Left ventricle myocardium inferior (tissue), 1 donor: ENCODE measurements at regions not wholly inside any gene's neighbourhood (a gene's known extent, or its start where the extent isn't known, plus 50 kb on each side); places are given as distances from the start of the nearest gene placed in this dataset.
"Not testable (repeated sequence)": the region's sequence is repeated elsewhere in the genome, so short reads cannot be mapped to it uniquely, and the experiment has no call there.

Experiments
- DNase-seq: peaks from one replicate; pipeline ENCODE4 v3.0.0-alpha.2; 2020
- H3K27ac ChIP-seq: fragments of 200-600 bp; replicated peaks from 2 replicates; pipeline ENCODE4 v1.8.0; 2021
- H3K27me3 ChIP-seq: fragments of 200-600 bp; 2 replicates; pipeline ENCODE4 v1.8.0; 2021; ENCODE audit warnings: low read depth
- H3K36me3 ChIP-seq: fragments of 200-600 bp; 2 replicates; pipeline ENCODE4 v1.8.0; 2021
- H3K4me1 ChIP-seq: fragments of 200-600 bp; 2 replicates; pipeline ENCODE4 v1.8.0; 2021
- H3K4me3 ChIP-seq: fragments of 200-600 bp; 2 replicates; pipeline ENCODE4 v1.8.0; 2021; ENCODE audit warnings: mild to moderate bottlenecking, moderate library complexity
- H3K9me3 ChIP-seq: fragments of 200-600 bp; replicated peaks from 2 replicates; pipeline ENCODE4 v1.8.0; 2021
- CTCF ChIP-seq: fragments of 200-600 bp; IDR thresholded peaks from 2 replicates; pipeline ENCODE4 v1.8.0; 2021; ENCODE audit warnings: antibody characterized with exemption, mild to moderate bottlenecking, borderline replicate concordance
- intact Hi-C: fragments of 100-400 bp; cut with micrococcal nuclease; formaldehyde crosslinking; loops from one replicate; pipeline ENCODE4 v1.11.0; 2022
- donor health status: DM: no; HTN: yes; CAD: no; lungs with severe emphysema.

GRCh38 chr4:138775890-138776289 is 239.7 kb upstream of the NOCT start:
- Histone ChIP-seq H3K9me3 (peaks cover 8% of the 10 kb centered on the region), H3K27ac (no peak overlapping the region), H3K27me3 (no peaks in the 10 kb centered on the region), H3K4me1 (peaks cover 7% of the 10 kb centered on the region), H3K4me3 (no peak overlapping the region), H3K36me3 (no peaks in the 10 kb centered on the region)
- DNase-seq: no peak
- TF ChIP-seq CTCF: no peak
- intact Hi-C loops: no loop called here

DNA sequence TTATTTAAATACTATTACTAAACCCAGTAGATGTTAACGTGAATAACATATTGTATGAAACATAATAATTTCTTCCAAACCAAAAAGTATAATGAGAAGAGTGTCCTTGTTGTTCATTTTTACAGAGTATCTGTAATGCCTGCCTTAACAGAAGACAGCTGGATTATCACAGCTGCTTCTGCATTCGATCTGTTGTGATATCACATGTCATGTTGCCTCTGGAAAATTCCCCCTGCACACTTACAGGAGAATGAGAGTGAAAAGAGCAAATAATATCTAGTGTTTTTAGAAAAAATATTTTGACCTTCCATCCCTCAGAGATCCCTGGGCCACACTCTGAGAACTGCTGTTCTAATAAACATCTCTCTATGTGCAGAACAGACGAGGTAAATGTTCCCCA is 240.1 kb upstream of the NOCT start:
- DNase-seq: no peak
- H3K36me3 ChIP-seq: no peaks in the 10 kb centered on the region
- no peak overlapping the region for H3K4me3 ChIP-seq
- H3K27ac ChIP-seq: no peak overlapping the region
- no peaks in the 10 kb centered on the region for H3K27me3 ChIP-seq
- no peak for TF ChIP-seq CTCF
- intact Hi-C loops: no loop called here
- H3K9me3 ChIP-seq: peaks cover 4% of the 10 kb centered on the region
- H3K4me1 ChIP-seq: peaks cover 7% of the 10 kb centered on the region

DNA sequence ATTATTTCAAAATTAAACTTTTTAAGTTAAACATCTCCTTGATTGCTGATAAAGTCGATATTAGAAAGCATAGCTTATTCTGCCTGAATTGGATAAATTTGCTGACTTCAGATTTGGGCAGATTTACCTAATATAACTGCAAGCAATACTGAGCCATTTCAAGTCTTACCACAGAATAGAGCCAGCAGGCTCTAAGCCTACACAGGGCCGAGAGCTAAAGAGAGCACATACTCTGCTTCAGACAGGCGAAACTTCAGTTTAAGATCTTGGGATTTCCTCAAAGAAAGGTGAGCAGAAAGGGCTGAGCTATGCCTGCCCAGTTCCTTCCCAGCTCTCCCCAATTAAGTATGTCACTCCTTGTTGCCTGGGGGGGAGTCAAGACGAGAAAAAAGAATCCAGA is 240.6 kb upstream of the NOCT start:
- no peak for TF ChIP-seq CTCF
- intact Hi-C loops: no loop called here
- Histone ChIP-seq H3K36me3 (no peaks in the 10 kb centered on the region), H3K27me3 (no peaks in the 10 kb centered on the region), H3K4me3 (no peak overlapping the region), H3K27ac (no peak overlapping the region), H3K4me1 (peaks cover 7% of the 10 kb centered on the region), H3K9me3 (peaks cover 3% of the 10 kb centered on the region)
- DNase-seq: no peak

- H3K27ac ChIP-seq, DNase-seq, H3K4me3 ChIP-seq, H3K36me3 ChIP-seq, intact Hi-C loops, H3K9me3 ChIP-seq, H3K27me3 ChIP-seq, H3K4me1 ChIP-seq: not testable (repeated sequence)
Observed at GRCh38 chr4:138774125-138774524, 241.5 kb upstream of the NOCT start.

DNA sequence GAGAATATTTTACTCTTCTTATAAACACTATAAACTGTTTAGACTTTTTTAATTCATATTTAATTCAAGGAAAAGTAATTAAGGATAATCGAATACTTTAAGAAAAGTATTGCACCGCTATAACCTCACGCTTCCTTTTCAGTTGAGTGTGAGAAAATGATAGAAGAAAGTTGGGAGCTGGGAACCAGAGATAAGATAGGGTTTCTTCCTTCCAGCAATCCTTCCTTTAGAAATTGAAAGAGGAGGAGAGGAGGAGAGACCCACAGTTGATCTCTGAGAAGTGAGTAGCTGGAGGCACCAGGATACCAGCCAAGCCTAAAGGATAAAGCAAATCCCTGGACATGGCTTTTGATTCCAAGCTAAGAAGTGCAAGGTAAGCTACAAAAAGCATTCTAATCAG is 242.3 kb upstream of the NOCT start:
- no peak for TF ChIP-seq CTCF
- Histone ChIP-seq H3K27ac (no peak overlapping the region), H3K4me1 (peaks cover 7% of the 10 kb centered on the region), H3K9me3 (no peaks in the 10 kb centered on the region), H3K36me3 (no peaks in the 10 kb centered on the region), H3K27me3 (no peaks in the 10 kb centered on the region), H3K4me3 (no peak overlapping the region)
- intact Hi-C loops: no loop called here
- no peak for DNase-seq

- Histone ChIP-seq H3K4me1 (peaks cover 7% of the 10 kb centered on the region), H3K36me3 (no peaks in the 10 kb centered on the region), H3K27me3 (no peaks in the 10 kb centered on the region), H3K27ac (no peak overlapping the region), H3K4me3 (no peak overlapping the region), H3K9me3 (no peaks in the 10 kb centered on the region)
- no peak for DNase-seq
- intact Hi-C loops: no loop called here
- no peak for TF ChIP-seq CTCF
Observed at GRCh38 chr4:138772366-138772765, 243.2 kb upstream of the NOCT start.
